GM21723 (cell line): ENCODE measurements at regions not wholly inside any gene's neighbourhood (a gene's known extent, or its start where the extent isn't known, plus 50 kb on each side); places are given as distances from the start of the nearest gene placed in this dataset.

Experiments used
- ATAC-seq: cut with Tn5 transposase; IDR thresholded peaks from one replicate; pipeline ENCODE4 v1.9.1; 2021; ENCODE audit warnings: mild to moderate bottlenecking, moderate library complexity; ENCODE audit not compliant: unreplicated experiment

DNA sequence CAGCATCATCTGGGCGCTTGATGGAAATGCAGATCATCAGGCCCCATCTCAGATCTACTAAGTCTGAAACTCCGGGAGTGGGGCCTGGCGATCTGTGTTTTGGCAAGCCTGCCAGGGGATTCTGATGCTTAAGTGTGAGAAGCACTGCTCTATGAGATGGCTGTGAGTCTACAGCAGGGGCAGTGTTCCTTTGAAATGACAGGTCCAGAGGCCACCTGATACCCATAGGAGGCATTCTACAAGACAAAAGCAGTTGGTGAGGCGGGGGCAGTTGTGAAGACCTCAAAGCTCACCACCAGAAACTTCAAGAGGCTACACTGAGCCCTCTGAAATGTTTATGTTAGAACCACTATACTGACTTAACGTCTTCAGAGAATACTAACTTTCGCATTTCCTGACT, 86.9 kb upstream of the SPATA31D4 start:
- no peak for ATAC-seq

DNA sequence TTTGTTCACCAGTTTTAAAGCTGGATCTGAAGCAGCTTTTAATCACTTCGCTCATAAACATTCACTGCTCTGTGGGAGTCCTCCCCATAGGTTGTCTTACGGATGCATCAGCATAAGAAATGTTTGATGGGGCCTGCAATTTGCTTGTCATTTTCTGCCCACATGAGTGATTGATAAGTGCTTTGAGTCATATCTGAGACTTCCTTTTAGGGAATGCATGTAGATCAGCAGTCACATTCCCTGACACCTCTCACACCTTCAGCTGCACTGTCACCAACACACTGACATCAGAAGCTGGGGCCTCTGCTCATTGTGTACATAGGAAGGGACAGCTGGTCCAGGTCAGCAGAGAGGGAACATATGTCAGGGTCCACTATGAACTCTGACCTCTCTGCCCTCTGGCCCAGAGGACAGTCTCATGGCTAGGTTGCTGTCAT, 84.1 kb upstream of the SPATA31D4 start:
- ATAC-seq, result no peak

DNA sequence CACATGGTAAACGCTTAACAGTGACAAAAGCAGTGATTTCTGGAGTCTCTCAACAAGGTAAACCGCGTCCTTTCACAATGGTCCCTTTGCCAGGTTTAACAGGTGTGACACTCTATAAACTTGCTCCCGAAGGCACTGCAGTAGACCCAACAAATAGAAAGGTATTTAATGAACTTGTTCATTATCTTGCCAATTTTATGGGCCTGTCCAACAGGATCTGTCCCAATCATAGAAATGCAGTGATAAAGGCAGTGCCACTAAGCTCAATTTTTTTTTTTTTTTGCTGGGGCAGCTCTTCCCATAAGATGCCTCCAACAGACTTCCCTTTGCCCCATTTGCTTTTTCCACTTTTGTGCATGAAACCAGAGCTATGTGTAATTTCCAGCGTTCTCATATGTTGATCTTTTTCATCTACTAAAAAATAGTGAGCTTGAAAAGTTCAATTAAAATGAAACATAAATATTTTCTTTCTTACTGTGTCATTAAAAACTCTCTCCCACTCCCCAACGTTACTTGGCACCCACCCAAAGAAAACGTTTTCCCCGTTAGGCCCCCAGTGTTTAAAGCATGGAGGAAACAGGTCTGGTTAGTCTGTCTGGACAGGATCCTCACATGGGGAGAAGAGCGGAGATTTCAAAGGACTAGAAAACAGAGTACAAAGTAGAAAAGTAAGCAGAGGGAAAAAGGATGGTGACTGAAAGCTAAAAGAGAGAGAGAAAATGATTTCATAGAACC, 80.9 kb upstream of the SPATA31D4 start:
- ATAC-seq, result no peak

DNA sequence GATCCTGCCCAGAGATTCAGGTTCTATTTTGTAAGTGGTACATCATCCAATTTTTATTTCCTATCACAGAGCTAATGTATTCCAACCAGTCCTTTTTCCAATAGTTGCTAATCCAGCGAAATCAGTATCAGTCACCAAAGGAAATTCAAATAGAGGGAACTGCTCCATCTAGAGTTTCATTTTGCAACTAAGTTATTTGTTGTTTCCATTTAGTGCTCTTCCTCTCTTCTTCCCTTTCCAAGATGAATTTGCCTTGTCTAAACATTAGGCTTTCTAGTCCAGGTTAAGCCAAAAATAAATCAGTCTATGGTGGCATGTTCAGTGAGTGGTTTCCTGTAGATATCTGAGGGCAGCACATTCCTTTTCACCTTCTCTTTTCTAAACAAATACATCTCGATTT, 79.8 kb upstream of the SPATA31D4 start:
- ATAC-seq, result no peak

DNA sequence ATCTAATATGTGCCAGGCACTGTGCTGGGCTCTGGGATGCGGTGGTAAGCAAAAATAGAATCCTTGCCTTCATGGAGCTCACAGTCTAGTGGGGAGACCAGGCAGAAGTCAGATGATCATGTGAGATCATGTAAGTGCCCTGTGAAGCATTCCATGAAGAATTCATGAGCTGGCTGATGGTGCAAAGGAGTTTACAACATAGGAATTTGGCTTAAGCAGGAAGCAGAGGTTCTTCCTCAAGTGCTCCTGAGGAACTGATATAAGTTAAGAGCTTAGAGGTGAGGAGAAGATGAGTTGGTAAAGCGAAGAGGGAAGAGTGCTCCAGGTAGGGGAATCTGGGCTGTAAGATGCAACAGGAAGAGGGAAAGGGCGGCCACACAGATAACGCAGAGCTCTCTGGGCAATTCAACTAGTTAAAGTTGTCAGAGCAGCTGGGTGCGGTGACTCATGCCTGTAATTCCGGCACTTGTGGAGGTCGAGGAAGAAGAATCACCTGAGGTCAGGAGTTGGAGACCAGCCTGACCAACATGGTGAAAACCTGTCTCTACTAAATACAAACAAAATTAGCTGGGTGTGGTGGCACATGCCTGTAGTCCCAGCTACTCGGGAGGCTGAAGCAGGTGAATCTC, 78.5 kb upstream of the SPATA31D4 start:
- ATAC-seq, result no peak

DNA sequence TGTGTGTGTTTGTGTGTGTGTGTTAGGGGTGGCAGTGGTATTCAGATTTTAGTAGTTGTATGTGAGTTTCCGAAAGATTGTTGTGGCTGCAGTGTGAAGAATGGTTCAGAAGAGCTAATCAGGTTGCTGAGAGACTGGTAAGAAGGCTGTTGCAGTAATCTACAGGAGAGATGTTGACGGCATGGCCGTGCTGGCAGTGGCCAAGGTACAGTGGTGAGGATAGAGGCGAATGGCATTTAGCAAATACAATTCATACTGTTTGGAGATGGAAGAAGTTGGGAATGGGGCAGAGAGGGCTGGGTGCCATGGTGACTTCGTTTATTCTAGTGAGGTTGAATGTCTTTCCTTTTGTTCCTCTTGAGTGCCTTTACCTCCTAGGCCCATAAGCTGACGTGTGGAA, 77.5 kb upstream of the SPATA31D4 start:
- no peak for ATAC-seq

DNA sequence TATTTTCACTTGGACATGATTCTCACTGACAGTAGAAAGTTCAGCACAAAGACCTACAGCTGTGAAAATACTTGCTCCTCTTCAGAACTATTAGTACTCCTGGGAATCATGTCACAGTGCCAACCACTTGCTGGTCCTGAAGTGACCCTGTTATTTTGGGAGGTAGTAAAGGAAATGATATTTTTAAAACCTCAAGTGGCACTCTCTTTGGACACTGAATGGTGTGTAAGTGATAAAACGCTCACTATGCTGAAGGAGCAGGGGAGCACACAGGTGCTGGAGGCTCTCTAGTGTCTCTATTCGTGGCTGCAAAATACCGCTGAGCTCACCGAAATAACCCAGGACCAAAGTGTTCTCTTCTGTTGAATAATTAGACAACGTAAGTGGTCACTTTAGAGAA, 76.9 kb upstream of the SPATA31D4 start:
- no peak for ATAC-seq

DNA sequence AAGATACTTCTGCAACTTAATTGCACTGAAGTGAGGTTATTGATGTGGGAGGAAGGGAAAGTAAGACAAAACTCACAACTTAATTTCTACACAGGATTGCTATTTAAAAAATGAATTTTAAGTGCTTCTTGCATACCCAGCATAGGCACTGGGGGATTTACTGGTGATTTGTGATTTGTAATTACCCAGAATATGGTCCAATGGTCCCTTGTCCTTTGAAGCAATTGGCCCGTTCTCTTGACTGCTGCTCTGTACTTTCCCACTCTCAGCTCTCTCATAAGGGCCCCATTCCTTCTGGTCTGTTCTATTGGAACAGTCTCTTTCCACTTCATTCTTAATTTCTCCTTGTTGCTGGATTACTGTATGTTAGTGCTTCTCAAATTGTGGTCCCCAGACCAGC, 75.4 kb upstream of the SPATA31D4 start:
- ATAC-seq, result no peak

DNA sequence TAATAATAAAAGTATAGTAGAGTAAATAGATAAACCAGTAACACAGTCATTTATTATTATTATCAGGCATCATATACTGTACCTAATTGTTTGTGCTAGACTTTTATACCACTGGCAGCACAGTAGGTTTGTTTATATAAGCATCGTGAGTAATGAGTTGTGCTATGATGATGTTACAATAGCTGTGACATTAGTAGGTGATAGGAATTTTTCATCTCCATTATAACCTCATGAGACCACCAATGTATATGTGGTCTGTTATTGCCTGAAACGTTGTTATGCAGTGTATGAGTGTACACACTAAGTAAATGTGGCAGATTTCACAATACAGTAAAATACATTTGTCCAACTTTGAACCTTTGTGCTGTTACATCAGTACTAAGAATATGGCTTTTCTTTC, 72.7 kb upstream of the SPATA31D4 start:
- no peak for ATAC-seq

DNA sequence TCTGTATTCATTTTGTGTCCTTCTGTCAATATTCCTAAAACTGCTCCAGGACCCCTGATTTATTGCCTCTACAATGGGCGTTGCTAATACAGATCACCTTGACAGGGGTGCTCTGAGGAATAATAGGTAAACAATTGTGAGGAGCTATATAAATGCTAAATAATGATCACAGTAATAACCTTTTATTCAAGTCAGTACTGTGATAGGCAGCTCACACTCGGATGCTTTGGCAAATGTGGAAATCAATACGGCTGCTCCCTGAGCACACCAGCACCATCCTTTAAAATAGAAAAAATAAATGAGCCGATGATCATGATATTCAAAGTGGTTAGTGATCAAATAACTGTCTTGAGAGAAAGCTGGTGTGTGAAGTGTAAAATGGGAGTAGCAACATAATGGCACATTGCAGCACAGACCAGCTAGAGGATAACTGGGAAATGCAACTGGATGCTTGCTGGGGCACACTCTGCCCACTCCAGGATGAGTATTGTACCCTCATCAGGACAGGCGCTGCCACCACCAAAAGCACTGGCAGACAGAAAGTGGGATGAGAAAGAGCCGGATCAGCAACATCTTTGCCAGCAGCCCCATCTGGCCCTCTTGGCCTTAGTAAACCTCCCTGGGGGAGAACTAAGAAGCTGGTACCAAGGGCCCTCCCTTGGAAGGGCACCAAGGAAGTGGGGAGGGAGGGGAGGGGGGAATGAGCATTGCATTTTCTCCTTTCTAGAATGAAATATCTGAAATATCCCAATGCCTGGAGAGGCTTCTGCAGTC, 69.4 kb upstream of the SPATA31D4 start:
- ATAC-seq, result no peak

DNA sequence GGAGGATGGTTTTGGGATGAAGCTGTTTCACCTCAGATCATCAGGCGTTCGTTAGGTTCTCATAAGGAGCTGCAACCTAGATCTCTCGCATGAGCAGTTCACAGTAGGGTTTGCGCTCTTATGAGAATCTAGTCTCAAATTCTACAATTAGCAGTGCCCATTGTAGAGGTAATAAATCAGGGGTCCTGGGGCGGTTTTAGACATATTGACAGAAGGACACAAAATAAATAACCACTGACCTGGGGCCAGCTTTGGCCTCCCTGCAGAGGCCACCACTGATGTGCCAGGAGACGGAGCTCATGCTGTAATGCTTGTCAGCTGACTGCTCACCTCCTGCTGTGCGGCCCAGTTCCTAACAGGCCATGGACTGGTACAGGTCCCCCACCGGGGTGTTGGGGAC, 67.6 kb upstream of the SPATA31D4 start:
- ATAC-seq, result no peak

DNA sequence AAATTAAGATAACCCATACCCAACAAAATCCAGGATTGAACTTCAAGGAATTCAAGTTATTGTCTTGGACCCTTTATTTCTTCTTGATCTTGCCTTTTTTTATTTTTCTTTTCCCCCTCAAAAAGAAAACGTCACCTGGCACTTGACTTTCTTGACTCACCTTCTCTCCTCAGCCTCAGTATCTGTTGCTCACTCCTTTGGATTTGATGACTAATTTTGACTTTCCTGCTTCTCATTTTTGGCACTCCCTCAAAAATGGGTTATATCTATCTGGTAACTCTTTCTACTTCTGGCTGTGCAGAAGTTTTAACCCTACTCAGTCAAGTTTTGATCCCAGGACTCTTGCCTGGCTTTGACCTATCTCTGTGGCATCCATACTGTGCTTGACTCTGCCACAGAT, 66.6 kb upstream of the SPATA31D4 start:
- ATAC-seq, result no peak

DNA sequence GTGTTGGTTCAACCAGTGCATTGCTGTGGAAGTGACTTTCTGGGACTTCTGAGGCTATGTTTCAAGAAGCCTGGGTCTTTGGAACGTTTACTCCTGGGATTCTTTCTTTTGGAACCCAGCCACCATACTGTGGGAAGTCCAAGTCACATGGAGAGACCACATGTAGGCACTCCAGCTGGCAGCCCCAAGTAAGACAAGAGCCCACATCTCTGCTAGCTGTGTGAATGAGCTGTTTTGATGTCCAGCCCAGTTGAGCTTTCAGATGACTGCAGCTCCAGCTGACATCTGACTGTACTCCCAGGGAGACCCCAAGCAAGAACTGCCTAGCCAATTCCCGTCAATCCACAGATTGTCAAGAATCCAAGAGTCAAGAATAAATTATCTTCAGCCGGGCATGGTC, 60.1 kb upstream of the SPATA31D4 start:
- no peak for ATAC-seq

DNA sequence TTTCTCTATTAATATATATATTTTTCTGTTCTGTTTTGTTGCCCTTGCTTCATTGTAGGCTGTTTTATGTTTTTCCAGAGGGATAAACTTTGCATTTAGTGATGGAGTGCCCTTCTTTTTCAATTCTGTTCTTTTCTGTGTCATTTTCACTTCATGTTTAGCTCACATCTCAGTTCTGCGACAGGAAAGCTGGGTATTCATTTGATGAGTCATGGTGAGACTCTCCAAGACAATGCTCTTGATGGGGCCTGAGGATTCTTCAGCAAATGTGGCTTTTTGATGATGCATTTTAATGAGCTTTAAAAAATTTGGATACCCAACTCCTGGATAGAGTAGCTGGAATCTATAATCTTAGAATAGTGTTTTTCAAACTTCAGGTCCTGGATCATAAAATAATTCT, 56.5 kb upstream of the SPATA31D4 start:
- ATAC-seq, result no peak

DNA sequence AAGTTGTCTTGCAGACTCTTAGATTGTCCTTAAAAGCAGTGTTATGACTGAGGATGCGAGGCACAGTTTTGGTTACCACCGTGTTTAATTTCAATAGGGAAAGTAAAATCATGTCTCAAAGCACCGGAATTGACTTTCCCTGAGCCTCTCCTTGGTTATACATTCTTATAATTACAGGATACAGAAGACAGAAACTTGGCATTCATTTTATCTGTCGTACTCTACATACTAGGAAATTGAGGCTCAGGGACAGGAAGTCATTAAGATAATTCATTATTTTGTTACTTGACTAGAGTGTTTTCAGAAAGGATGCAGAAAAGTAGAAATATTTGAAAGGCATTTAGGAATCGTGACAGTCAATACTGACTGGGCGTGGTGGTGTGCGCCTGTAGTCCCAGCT, 54.0 kb upstream of the SPATA31D4 start:
- ATAC-seq, result no peak

DNA sequence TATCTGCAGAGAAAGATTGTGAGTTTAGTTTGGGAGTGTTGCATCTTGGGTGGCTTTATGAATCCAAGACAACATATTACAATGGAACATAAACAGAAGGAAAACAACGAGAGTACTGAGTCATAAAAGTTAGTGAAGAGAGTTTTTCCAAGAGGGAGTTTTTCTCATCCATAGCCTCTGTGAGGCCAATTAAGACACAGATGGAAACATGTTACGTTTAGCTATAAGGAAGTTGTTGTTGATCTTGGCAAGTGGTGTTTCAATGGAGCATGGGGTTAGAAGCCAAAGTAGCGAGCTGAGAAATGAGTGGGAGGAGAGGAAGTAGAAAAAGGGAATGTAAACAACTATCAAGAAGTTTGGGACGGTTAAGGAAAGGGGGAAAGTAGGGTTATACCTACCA, 53.3 kb upstream of the SPATA31D4 start:
- no peak for ATAC-seq

DNA sequence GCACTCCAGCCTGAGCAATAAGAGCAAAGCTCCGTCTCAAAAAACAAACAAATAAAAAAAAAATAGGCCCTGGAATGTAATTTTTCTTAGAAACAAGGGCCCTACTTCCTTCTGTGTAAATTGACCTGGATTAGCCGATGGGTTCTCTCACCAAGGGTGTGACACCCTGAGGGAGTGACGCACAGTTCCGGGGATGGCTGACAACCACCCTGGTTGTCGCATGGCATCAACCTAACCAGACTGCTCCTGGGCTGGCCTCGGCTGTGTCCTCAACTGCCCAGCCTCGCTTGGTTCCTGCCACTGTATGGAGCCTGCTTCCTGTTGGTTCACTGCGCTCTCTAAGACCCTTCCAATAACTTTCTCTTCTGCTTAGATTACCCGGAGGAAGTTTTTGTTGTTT, 51.2 kb upstream of the SPATA31D4 start:
- ATAC-seq, result no peak
